GM20431 (cell line): ENCODE measurements at regions not wholly inside any gene's neighbourhood (a gene's known extent, or its start where the extent isn't known, plus 50 kb on each side); places are given as distances from the start of the nearest gene placed in this dataset.

Experiments used
- in situ Hi-C: fragments of 300-500 bp; cut with MseI, MboI; formaldehyde crosslinking; loops from one replicate; pipeline ENCODE4 v1.15.0; 2020; ENCODE audit warnings: low sequenced_read_pairs; ENCODE audit not compliant: unreplicated experiment

DNA sequence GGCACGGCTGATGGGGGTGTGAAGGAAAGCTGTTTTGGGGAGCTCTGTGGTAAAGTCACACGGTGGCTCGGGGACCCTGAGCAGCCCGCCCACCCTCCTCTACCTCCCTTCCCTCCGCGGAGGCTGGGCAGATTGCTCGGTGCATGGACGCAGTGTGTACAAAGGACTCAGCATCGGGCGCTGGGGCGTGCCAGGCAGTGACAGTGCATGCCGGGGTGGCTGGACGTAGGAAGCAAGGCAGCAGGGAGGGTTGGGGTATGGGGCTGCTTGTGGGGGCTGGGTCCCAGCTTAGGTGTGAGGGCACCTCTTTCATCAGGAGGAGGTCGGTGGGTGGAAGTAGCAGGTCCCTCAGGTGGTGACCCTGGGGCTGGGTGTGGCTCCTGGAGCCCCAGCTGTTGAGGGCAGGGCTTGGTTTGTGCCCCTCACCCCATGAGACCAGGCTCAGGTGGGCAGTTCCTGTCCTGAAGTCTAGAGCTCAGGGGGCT lies 159.9 kb upstream of the GSE1 start:
- in situ Hi-C loops, result no loop called here

DNA sequence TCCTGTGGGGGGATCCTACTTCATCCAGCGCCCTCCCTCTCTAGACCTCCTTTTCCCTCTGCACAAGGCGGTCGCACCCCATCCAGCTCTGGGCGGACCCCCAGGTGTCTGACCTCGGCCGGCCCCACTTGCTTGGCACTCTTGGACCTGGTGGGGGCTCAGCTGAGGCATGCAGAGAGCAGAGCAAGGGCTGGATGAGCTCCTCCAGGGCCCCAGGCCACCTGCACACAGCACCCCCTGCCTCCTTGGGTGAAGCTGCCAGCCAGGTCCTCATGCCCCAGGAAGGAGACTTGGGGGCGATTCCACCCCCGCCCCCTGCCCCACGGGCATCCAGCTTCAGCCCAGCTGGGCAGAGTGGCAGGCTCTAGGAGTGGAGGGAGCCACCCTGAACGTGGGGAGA lies 159.4 kb upstream of the GSE1 start:
- in situ Hi-C loops, result no loop called here

DNA sequence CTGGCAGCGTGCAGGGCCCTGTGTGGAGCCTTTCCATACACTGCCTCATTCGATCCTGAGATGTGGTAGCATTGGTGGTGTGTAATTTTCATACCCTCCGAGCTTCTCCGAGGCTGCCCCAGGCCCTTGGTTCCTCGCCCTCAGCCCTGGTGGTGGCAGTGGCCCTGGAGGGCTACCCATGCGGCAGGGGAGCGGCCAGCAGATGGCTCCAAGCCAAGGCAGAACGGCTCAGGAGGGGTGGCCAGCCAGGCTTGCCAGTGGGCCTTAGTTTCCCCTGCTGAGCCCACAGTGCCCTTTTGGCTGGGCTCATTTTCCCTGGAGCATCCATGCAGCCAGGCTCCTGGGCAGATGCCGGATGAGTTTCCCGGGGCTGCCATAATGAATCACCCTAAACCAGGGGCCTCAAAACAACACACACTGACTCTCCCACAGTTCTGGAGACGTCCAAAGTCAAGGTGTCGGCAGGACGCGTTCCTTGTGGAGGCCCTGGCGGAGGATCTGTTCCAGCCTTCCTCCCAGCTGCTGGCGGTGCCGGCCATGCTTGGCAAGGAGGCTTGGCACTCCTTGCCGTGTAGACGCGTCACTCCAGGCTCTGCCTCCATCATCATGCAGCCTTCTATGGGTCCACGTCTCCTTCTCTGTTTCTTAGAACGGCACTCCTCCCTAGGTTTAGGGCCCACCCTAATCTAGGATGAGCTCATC lies 158.8 kb upstream of the GSE1 start:
- in situ Hi-C loops, result no loop called here

DNA sequence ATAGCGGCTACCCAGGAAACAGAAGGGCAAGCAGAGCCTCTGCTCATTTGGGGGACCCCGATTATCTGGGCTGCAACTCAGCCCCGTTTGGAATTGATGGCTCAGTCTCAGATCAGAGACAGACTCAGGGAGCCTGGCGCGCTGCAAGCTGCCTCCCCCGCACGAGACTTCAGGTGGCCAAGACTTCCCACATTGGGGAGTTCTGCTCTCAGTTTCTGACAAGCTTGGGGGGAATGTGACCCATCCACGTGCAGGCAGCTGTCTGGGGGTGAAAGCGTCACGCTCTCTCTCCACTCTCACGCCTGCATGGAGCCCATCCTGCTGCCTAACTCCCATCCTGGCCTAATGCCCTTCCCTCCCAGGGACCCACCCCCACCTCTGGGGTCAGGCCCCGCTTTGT lies 157.6 kb upstream of the GSE1 start:
- in situ Hi-C loops, result no loop called here

DNA sequence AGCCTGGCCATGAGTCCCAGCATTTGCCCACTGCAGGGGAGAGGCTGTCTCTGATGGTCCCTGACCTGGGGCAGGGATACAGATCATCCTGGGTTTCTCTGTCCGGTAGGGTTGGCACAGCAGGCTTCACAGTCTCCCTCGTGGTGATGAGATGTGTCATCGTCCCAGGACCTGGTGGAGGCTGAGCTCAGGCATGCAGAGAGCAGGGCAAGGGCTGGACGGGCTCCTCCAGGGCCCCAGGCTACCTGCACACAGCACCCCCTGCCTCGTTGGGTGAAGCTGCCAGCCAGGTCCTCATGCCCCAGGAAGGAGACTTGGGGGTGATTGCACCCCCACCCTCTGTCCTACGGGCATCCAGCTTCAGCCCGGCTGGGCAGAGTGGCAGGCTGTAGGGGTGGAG lies 155.8 kb upstream of the GSE1 start:
- in situ Hi-C loops, result no loop called here

DNA sequence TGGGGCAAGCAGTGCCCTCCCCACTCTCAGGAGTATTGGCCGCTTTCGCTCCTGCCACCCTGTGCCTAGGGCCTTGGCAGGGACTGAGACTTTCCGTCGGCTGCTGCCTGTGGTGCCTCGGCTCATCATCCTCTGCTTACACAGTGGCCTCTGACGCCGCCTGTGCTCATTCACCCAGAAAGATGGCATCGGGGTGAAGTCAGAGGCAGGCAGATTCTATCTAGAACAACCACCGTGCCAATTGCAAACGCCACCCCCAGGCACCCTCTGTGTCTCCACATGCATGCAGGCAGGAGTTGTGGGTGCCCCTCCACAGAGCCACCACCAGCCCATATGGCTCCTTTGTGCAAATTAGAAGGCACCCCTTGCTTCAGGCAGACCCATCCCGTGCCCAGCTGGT lies 154.2 kb upstream of the GSE1 start:
- in situ Hi-C loops, result no loop called here

DNA sequence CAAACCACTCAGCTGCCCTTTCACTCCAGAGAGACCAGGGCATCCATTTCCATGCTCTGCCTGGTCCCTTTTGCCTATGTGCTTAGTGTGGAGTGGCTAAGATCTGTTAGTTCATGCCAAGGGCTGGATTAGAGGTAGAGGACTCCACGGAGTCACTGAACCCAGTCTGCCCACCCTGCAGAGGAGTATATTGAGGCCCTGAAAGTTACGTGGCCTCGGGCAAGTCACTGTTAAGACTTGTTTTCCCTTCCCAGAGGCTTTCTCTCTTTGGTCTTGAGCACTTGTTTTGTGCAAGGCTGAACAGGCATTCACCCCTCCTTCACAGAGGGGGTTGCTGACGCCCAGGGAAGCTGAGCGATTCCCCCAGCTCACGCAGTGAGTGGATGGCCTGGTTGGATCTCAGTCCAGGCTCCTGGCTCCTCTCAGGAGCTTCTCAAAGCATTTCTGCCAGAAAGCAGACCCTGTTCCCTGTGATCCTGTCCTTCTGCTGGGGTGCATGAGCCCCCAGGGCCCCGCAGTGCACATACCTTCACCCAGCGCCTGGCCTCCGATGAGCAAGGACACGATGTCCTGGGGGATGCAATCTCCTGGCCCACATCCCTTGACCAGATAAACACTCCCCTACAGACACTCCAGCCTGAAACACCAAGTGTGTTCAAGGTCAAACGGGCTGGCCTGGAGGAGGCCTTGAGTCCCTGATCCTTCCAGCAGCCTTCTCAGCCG lies 153.4 kb upstream of the GSE1 start:
- in situ Hi-C loops, result no loop called here

DNA sequence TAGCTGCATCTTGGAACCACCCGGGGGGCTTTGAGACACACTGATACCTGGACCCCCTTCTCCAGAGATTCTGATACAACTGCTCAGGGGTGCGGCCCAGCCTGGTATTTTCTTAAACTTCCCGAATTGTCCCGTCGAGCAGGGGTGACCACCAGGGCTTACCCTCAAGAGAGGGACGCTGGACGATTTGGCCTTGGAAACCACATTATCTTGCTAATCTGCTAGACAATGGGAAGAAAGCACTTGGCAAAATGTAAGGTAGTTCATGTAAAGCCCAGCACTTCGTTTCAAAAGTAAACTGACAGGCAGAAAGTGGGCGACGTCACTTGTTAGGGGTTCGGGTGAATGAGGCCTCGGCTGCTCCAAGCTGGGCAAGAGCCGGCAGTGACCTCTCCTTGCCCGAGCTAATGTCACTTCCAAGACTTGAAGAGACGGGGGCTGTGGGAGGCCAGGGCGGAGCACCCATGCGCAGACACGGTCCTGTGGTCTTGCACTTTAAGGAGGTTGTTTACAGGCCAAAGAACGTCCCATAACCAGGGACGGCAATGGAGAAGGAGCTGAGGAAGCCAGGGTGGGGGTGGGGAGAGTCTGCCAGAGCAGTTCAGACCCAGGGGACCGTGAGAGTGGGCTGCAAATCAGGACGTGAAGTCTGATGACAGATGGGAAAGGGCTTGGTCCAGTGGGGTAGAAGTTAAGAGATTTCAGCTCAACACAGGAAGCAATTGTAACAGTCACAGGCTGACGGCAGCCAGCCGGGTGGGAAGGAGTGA lies 152.7 kb upstream of the GSE1 start:
- in situ Hi-C loops, result no loop called here

DNA sequence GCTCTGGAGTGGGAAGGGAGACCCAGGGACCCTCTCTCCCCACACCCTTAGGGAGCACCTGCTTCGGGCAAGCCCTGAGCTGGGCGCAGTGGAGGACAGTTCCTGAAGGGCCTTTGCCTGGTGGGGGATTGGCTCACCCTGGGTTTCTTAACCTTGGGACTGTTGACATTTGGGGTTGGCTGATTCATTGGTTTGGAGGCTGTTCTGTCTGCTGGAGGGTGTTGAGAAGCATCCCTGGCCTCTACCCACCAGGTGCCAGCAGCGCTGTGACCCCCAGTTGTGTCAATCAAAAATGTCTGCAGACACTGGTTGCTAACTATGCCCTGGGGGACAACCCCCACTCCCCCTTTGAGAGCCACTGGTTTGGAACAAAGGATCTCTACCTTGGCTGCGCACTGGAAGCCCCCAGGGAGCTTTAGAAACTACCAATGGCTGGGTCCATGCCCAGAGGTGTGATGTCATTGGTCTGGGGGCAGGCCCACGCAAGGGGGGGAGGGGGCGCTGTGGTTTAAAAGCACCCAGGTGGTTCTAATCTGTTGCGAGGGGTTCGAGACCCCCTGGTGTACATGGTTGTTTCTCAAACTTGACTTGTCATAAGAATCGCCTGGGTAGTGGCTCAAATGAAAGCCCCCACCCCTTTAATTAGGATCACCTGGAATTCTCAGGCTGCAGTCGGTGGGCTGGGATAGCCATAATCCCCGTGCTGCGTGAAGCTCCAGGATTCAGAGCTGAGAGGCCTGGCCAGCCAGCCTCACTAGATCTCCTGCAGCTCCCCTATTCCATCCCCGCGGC lies 151.9 kb upstream of the GSE1 start:
- in situ Hi-C loops, result no loop called here

DNA sequence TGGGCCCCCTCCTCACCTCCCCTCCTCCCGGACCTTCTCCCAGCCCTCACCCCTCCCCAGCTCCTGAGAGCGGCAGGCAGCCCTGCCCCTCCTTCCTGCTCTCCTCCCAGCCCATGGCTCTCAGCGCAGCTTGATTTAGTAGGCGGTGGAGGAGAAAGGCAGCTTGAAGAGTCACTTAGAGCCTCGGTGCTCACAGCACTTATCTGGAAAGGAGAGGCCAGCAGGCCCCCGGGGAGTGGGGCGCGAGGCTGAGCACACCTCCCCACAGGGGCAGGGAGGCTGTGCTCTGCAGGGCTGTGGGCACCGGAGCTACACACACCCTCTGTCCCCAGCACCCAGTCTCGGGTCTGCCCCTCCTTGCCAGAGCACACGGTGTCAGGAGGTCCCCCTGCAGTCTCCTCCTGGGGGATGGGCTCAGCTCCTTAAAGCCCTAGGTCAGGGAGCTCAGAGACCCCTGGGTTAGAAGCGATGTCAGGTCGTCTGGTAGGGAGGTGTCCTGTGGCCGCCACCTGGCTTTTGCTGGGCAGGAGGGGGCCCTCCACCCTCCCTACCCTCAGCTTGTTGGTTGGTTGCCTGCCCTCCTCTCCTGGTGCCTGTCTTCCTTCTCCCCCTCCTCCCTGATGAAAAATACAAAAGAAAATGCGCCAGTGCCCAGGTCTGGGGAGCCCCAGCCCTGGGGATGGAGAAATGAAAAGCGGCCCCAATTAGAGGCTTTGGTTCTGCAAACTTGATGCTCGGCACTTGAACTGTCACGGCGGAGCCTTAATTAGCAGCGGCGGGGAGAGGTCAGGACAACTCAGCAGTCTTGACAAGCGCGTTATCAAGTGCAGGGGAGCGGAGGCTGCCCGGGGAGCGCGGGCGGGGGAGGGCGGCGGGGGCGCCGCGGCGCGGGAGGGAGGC lies 151.1 kb upstream of the GSE1 start:
- in situ Hi-C loops, result no loop called here

DNA sequence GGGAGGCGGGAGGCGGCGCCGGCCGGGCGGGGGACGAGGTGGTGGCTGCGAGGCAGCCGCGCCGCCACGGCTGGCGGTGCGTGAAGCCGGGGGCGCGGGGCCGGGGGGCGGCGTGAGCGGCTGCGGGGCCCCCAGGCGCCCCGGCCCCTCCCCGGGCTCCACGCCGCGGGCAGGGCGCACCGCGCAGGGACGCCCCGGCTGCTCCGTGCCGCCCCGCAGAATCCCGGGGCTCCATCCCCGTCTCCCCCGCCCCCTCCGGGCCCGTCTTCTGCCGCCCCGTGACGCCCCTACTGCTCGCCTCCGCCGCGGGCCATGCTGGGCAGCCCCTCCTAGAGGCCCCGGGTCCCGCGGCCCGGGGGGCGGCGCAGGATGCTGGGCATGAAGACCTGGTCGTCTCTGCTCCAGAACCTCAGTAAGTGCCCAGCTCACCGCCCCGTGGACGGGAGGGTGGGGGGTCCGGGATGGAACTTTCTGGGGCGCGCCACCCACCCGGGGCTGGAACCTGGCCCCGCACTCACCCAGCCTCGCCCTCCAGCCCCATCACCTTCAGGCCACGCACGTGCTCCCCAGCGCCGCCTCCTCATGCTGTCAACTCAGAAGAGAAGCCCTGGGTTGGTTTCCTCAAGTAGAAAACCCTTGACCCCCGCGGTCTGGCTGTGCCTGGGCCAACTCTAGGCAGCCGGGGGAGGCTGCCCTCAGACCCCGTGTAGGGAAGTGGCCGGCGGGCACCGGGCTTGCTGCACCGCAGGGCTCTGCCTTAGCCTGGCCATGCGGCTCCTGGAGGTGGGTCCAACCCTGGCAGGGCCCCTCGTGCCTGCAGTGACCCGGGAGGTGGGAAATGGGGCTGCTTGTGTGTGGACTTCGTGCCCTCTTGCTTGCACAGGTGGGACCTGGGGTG lies 150.2 kb upstream of the GSE1 start:
- in situ Hi-C loops, result no loop called here

DNA sequence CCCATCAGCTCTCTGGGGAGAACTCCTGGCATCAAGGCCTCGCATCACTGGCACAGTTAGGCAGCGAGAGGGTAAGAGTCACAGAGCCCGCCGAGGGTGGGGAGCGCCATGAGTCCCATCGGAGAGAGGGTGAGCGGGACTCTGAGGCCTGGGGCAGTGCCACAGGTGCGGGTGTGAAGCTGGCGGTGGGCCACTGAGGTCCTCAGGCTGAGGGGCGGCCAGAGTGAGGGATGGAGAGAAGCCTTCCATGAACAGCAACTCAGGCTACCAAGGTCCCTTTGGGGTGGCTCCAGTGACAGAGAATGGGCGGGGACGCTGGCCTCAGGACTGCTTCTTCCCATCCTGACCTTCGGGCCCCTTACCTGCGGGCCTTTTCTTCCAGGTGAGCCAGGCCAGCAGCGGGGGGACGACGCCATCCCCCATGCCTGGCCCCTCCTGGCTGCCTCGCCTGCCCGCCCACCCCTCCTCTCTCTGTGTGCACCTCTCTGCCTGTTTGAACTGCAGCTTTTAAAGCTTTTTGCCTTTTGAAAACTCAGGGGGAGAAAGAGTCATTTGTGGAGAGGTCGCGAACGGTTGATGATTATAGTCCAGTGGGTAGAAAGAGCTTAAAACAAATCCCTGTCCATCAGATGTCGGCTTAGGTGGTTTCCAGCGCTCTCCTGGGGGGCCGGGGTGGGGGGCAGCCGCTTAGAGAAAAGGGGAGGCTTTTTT lies 149.3 kb upstream of the GSE1 start:
- in situ Hi-C loops, result no loop called here

DNA sequence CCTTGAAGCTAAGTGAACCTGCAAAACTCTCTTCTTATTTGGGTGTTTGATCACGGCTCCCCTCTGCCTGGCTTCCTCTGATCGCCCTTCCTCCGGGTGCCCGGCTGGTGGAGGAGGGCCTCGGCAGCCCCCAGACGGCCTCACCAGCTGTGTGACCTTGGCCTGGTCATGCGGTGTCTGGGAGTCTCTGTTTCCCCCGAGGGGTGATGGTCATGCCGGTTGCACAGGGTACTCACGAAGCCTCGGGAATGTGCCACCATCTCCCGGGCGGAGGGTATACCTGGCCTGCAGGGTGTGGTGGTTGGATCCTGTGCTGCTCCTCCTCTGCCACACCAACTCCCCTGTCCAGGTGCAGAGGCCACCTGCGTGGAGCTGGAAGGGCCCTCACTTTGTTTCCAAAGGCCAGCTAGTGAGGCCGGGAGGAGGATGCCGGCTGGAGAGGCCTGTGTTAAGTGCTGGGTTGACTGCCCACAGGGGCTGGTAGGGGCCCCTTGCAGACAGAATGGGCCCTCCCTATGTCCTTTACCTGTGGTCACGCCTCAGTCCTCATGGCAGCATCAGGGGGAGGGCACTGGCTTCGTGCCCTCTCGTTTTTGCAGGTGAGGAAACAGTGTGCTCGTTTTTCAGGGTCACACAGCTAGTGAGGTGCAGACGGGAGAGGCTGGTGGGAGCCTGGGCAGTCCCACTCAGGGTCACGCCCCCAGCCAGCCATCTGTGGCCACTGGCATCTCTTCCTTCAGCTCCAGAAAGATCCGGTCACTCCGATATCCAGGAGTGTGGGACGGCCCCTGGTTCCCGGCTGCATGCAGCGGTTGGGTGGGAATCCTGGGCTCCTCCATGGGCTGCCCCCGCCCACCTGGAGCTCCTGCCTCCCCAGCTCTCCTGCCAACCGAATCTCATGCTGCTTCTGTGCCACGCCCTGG lies 148.5 kb upstream of the GSE1 start:
- in situ Hi-C loops, result no loop called here

DNA sequence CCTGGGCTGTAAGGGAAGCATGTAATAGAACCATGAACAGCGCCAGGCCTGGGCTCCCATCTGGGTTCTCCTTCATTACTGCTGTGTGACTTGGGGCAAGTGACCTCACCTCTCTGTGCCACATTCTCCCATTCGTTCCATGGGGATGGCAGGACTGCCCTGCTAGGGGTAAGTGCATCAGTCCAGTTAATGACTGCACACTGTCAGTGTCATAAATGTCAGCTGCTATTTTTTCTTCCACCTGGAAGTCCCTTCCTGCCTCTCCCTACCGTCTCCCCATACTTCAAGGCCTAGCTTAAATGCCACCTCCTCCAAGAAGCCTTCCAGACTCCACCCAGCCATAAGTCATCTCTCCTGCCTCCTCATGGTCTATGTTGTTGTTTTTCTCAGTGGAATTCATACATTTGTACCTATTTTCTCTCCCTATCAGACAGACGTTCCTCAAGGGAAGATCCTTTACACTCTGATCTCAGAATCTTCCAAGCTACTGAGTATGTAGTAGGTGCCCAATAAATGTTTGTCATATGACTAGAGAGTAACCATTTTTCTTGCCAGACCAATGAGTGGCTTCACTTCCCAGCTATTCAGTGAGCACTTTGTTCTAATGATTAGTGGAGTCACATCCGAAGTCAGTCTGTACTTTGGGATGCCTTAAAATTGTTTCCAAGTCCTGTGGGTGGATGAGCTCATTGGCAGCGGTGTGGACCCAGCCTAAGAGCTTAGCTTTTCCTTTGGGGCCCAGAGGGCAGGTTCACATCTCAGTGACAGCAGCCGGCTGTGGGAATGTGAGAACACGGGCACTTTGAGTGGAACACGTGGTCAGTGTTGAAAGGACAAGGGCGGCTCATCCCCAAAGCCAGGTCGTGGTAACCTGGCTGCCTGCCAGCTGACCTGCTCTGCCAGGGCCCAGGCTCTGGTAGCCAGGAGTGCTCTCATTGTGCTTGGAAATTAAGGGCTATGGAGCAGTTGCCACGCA lies 147.5 kb upstream of the GSE1 start:
- in situ Hi-C loops, result no loop called here

DNA sequence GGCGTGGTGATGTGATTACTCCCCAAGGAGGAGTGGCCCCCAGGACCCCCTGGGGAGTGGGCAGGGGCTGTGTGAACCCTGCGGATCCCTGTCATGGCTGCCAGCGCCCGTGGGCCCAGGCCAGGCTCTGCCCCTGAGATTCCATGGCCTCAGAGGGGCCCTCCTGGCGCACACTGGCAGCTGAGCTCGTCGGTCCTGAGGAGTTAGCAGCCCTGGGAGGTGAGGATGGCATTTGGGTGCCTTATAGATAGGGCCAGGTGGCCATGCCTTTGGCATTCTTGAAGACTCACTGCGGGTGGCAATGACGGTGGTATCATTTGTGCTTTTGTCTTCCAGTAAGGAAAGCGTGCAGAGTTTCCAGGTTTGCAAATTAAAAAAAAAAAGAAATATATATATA lies 146.8 kb upstream of the GSE1 start:
- in situ Hi-C loops, result no loop called here

DNA sequence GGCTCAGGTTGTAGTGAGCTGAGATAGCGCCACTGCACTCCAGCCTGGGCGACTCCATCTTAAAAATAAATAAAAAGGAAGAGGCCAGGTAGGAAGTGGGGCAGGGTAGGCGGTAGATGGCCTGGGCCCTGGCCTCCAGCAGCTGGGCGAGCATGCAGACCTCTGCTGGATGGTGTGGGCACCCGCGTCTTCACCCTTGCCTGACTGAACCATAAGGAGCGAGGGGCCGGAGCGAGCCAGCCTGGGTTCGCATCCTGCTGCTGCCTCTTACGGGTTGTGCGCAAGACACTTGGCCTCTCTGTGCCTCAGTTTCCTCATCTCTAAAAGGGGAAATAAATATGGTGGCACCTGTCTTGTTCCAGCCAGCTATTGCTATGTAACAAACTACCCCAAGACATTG lies 146.1 kb upstream of the GSE1 start:
- in situ Hi-C loops, result no loop called here
